ENCODE measurements at regions not wholly inside any gene's neighbourhood (a gene's known extent, or its start where the extent isn't known, plus 50 kb on each side); places are given as distances from the start of the nearest gene placed in this dataset.

GRCh38 chr21:38659936-38660332 is 145.8 kb upstream of the ETS2 start:
- no peak for DNase-seq (ENCODE audit: low read depth)

GRCh38 chr21:38660333-38661196 is 145.2 kb upstream of the ETS2 start:
- DNase-seq (ENCODE audit: low read depth), result no peak

DNA sequence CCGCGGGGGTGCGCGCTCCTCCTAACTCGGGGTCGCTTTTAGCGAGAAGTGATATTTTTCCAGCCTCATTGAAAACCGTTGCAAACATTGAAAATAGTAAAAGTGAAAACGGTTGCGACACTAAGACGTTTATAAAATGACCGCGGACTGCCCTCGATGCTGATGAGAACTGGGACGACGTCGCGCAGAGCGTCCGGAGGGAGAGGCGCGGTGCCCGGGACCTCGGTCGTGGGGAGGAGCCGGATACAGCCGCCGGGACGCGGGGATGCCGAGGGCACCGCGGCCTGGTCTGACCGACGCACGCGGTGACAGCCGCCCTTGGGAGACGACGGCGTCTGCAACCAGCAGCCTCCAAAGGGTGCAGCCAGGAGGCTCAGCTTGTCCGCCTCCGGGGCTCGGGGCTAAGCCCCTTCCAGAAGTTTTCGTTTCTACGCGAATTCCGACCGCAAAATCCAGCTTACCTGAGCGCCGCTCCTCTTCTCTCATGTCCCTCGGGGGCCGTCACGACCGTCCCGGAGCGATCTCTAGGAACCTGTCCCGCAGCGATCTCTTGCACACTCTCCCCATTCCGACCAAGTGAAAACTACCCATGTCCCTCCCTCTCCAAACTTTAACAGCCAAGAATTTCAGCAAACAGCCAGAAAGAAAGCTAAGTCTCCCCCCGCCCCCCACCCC is 144.4 kb upstream of the ETS2 start:
- DNase-seq (ENCODE audit: low read depth), result no peak

- no peak for DNase-seq (ENCODE audit: low read depth)
Observed at GRCh38 chr21:38661889-38662568, 143.7 kb upstream of the ETS2 start.

- no peak for DNase-seq (ENCODE audit: low read depth)
Observed at GRCh38 chr21:38663282-38663681, 142.4 kb upstream of the ETS2 start.

GRCh38 chr21:38664315-38664714 is 141.4 kb upstream of the ETS2 start:
- no peak for DNase-seq (ENCODE audit: low read depth)

DNA sequence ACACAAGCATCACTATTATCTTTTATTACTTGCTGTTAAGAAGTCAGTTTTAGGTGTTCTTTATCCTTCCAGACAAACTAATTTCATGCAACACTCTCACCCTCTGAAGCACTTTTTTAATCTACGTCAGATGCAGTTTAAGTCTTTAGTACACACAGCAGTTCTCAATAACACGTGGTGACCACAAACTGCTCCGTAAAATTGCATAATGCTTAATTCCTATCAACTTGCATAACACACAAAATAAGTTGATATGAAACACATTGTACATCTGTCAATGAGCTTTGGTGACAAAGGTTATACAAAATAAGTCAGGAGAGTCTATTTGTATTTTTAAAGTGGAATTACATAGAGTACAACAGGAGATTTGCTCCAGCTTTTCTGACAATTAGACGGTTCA is 140.9 kb upstream of the ETS2 start:
- no peak for DNase-seq (ENCODE audit: low read depth)

- no peak for DNase-seq (ENCODE audit: low read depth)
Observed at GRCh38 chr21:38667291-38667870, 138.3 kb upstream of the ETS2 start.

DNA sequence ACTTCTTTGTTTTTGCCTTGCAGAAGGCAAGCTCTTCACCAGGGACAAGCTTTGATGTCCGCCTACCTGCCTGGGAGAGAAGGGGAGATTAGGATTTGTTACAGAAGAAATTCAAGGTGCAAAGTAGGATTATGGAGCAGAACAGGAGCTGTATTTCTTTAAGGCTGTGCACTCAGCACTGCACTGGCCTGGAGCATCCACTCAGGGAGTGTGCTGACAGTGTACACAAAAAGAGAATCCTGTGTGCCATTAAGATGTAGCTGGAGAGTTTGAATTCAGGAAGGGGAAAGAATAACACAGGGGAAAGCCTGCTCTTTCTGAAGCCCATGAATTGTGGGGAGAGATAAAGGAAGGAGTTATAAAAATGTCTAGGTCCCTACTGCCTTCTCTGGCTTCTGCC is 137.7 kb upstream of the ETS2 start:
- no peak for DNase-seq (ENCODE audit: low read depth)

DNA sequence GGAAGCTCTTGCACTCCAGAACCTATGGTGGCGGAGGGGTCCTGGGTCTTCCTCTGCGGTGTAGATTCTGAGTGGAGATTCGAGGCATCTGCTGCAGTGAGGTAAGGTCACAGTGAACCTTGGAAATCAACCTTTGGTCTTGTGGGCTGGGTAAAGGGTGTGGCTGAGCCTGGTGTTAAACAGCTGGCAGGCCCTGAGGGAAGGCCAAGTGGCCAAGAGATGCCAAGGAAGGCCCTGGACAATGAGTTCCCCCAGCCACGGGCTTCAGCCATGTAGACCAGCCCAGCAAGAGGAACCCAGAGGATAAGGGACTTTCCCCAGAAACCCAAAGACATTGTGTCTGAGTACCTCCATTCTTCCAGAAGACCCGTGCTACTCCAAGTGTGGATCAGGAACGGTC is 137.2 kb upstream of the ETS2 start:
- no peak for DNase-seq (ENCODE audit: low read depth)

GRCh38 chr21:38669186-38669585 is 136.5 kb upstream of the ETS2 start:
- DNase-seq (ENCODE audit: low read depth), result no peak

DNA sequence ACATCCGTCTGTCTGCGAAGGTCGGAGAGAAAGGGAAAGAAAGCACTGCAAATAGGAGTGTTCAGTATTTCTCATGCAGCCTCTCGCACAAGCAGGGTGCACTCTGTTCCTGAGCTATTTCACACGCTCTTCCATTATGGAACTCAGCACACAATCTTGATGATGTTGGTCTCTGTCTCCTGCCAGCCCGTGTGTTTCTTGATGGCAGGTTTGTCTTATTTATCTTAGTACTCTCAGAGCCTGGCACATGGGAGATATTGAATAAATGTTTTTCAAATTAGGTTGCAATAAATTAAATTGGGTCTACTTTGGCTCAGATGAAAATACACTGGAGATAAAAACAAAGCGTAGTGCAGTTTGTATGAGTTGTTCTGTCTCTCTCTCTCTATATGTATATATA is 134.9 kb upstream of the ETS2 start:
- no peak for DNase-seq (ENCODE audit: low read depth)

- DNase-seq (ENCODE audit: low read depth), result no peak
Observed at GRCh38 chr21:38671773-38672172, 134.0 kb upstream of the ETS2 start.

GRCh38 chr21:38675182-38675824 is 130.4 kb upstream of the ETS2 start:
- no peak for DNase-seq (ENCODE audit: low read depth)

- DNase-seq (ENCODE audit: low read depth), result no peak
Observed at GRCh38 chr21:38678827-38679226, 126.9 kb upstream of the ETS2 start.

DNA sequence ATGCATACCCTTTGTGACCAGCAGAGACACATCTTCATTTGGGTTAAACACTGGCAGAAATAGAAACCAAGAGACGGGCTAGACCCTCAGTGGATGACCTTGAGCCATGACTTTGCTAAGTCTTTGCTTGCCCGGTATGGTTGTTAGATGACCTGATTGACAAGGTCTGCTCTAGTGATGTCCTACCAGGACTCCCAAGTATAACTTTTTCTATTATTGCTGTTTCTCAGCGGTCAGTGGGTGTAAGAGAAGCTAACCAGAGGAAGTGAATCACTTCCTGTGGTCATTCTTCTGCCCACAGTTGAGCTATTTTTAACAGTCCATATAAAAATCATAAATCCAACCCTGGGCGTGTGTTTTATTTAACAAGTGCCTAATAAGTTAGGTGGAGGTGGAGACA is 126.2 kb upstream of the ETS2 start:
- DNase-seq (ENCODE audit: low read depth), result no peak

GRCh38 chr21:38680401-38680800 is 125.3 kb upstream of the ETS2 start:
- DNase-seq (ENCODE audit: low read depth), result no peak

- no peak for DNase-seq (ENCODE audit: low read depth)
Observed at GRCh38 chr21:38683222-38683621, 122.5 kb upstream of the ETS2 start.

DNA sequence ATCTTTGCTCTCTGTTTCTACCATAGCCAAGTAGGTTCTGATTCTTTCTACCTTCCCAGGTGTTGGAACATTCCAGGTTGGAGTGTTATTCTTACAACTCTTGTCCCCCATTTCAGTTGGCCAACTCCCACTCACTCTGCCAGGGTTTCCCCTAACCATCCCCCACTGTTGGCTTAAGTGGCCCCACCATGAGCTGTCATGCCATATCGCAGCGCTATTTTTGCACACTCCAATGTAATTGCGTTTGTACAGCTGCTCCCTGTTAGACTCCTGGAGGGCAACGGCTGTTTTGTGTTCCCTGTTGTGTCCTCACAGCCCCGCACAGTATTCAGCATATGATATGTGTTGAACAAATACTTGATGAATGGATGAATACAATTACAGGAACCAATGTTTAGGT is 117.7 kb upstream of the ETS2 start:
- no peak for DNase-seq (ENCODE audit: low read depth)

DNA sequence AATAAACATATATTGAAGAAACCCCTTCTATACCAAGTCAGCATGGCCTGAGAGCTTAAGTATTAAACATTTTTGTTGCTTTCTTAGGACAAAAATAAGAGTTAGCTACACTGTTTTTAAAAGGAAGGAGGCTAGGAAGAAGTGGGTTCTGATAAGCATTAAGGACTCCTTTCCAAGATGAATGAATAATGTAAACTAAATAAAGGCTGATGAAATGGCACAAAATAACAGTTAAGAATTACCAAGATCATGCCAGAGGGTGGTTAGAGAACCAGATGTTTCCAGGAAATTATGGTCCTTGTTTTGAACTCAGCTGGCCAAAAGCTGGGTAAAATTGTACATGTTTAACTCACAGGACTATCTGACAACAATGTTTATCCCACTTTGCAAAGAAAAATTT is 114.1 kb upstream of the ETS2 start:
- DNase-seq (ENCODE audit: low read depth), result no peak

- DNase-seq (ENCODE audit: low read depth), result no peak
Observed at GRCh38 chr21:38696579-38696978, 109.2 kb upstream of the ETS2 start.

- DNase-seq (ENCODE audit: low read depth), result no peak
Observed at GRCh38 chr21:38699048-38699447, 106.7 kb upstream of the ETS2 start.
